HEK293 (cell line): ENCODE measurements at regions not wholly inside any gene's neighbourhood (a gene's known extent, or its start where the extent isn't known, plus 50 kb on each side); places are given as distances from the start of the nearest gene placed in this dataset.

Source experiments
- CTCF ChIA-PET: fragments of 350-600 bp; formaldehyde crosslinking; extraction: SDS; loops from one replicate; lab custom pipeline; 2021; ENCODE audit warnings: antibody characterized with exemption; lab: Yijun Ruan, JAX
- POLR2A ChIA-PET: fragments of 300-600 bp; formaldehyde crosslinking; extraction: SDS; loops from one replicate; lab custom pipeline; 2020; ENCODE audit warnings: antibody characterized with exemption, inconsistent platforms; lab: Yijun Ruan, JAX
- H3K27ac ChIP-seq: fragments of 200-500 bp; sonication (Bioruptor generic); 2 replicates; pipeline ENCODE4 v1.5.1; 2014; ENCODE audit warnings: low read depth, low read length, control low read depth, inconsistent platforms; ENCODE audit errors: extremely low read depth
- H3K36me3 ChIP-seq, 2 experiments: fragments of 200-500 bp in 1 of 2; sonication (Bioruptor generic) in 1 of 2; 1 replicate in 1 of 2; 2 replicates in 1 of 2; pipeline ENCODE4 v1.5.1; 2014 to 2017; ENCODE audit warnings: inconsistent platforms in 2 of 2, low read length in 2 of 2; ENCODE audit not compliant: control insufficient read depth in 2 of 2, insufficient read depth in 1 of 2
- H3K4me1 ChIP-seq: fragments of 200-500 bp; sonication (Bioruptor generic); 2 replicates; pipeline ENCODE4 v1.5.1; 2014; ENCODE audit warnings: mild to moderate bottlenecking, low read length, inconsistent platforms; ENCODE audit not compliant: control insufficient read depth, insufficient read depth
- H3K4me3 ChIP-seq: 2 replicates; pipeline ENCODE4 v1.5.1; 2011; ENCODE audit warnings: low read depth, mild to moderate bottlenecking, control low read depth, low read length, moderate library complexity
- H3K9me3 ChIP-seq: fragments of 200-500 bp; sonication (Bioruptor generic); 2 replicates; pipeline ENCODE4 v1.5.1; 2014; ENCODE audit warnings: low read depth, low read length, inconsistent platforms; ENCODE audit not compliant: control insufficient read depth, insufficient read depth
- HOXC10 ChIP-seq: sonication (generic); formaldehyde crosslinking; IDR thresholded peaks from 2 replicates; pipeline ENCODE4 v1.8.1; 2023; ENCODE audit warnings: mild to moderate bottlenecking, missing genetic modification reagents
- KLF16 ChIP-seq: fragments of 450-650 bp; formaldehyde crosslinking; IDR thresholded peaks from 2 replicates; pipeline ENCODE4 v1.5.1; 2017; ENCODE audit warnings: missing biosample characterization, missing genetic modification characterization
- SP2 ChIP-seq: fragments of 450-650 bp; formaldehyde crosslinking; IDR thresholded peaks from 2 replicates; pipeline ENCODE4 v1.5.1; 2016; ENCODE audit warnings: missing biosample characterization, missing genetic modification characterization
- TRIM28 ChIP-seq: IDR thresholded peaks from 2 replicates; pipeline ENCODE4 v1.6.1; 2011; ENCODE audit warnings: low read length, control low read depth, borderline replicate concordance
- YY1 ChIP-seq: fragments of 450-650 bp; formaldehyde crosslinking; IDR thresholded peaks from 2 replicates; pipeline ENCODE4 v1.5.1; 2018; ENCODE audit warnings: missing biosample characterization, missing genetic modification characterization
- ZBTB1 ChIP-seq: fragments of 450-650 bp; formaldehyde crosslinking; IDR thresholded peaks from 2 replicates; pipeline ENCODE4 v1.5.1; 2016; ENCODE audit warnings: missing biosample characterization, missing genetic modification characterization
- ZBTB49 ChIP-seq: fragments of 450-650 bp; formaldehyde crosslinking; IDR thresholded peaks from 2 replicates; pipeline ENCODE4 v1.5.1; 2016; ENCODE audit warnings: missing biosample characterization, missing genetic modification characterization, low read depth
- ZNF148 ChIP-seq: fragments of 450-650 bp; formaldehyde crosslinking; IDR thresholded peaks from 2 replicates; pipeline ENCODE4 v1.5.0; 2017; ENCODE audit warnings: missing biosample characterization, missing genetic modification characterization, borderline replicate concordance
- ZNF214 ChIP-seq: fragments of 450-650 bp; formaldehyde crosslinking; IDR thresholded peaks from 2 replicates; pipeline ENCODE4 v1.5.1; 2017; ENCODE audit warnings: missing biosample characterization, mild to moderate bottlenecking, missing genetic modification characterization, borderline replicate concordance
- ZNF248 ChIP-seq: fragments of 450-650 bp; formaldehyde crosslinking; IDR thresholded peaks from 2 replicates; pipeline ENCODE4 v1.5.1; 2017; ENCODE audit warnings: missing biosample characterization, missing genetic modification characterization
- ZNF280D ChIP-seq: fragments of 450-650 bp; formaldehyde crosslinking; IDR thresholded peaks from 2 replicates; pipeline ENCODE4 v1.5.1; 2016; ENCODE audit warnings: missing biosample characterization, missing genetic modification characterization
- ZNF449 ChIP-seq: fragments of 450-650 bp; formaldehyde crosslinking; IDR thresholded peaks from 2 replicates; pipeline ENCODE4 v1.5.1; 2017; ENCODE audit warnings: missing biosample characterization, mild to moderate bottlenecking, missing genetic modification characterization, moderate library complexity
- ZNF76 ChIP-seq: fragments of 450-650 bp; formaldehyde crosslinking; IDR thresholded peaks from 2 replicates; pipeline ENCODE4; 2016; ENCODE audit warnings: low read depth, missing biosample characterization, missing genetic modification characterization, borderline replicate concordance
- ZNF785 ChIP-seq: fragments of 450-650 bp; formaldehyde crosslinking; IDR thresholded peaks from 2 replicates; pipeline ENCODE4 v1.5.1; 2016; ENCODE audit warnings: missing biosample characterization, missing genetic modification characterization

- TF ChIP-seq ZNF148 (tag by site-specific recombination) (no peak), ZNF280D (tag by site-specific recombination) (no peak)
- TF ChIP-seq, all 188 proteins: peak for 0
Observed at GRCh38 chr2:123840016-123840415, 185.1 kb upstream of the CNTNAP5 start (continued).

- H3K4me3 ChIP-seq: no peak overlapping the region
- no peak for TF ChIP-seq ZBTB49 (tag by site-specific recombination)
- no peak for TF ChIP-seq HOXC10 (CRISPR knock-in tag)
- no peak for TF ChIP-seq ZNF785 (tag by site-specific recombination)
- no peak for TF ChIP-seq ZNF214 (tag by site-specific recombination)
- TF ChIP-seq TRIM28: no peak
- TF ChIP-seq ZBTB1 (tag by site-specific recombination): no peak
- no peak for TF ChIP-seq ZNF248 (tag by site-specific recombination)
- TF ChIP-seq SP2 (tag by site-specific recombination): no peak
- no peak for TF ChIP-seq KLF16
- TF ChIP-seq YY1 (tag by site-specific recombination): no peak
- no peak for TF ChIP-seq ZNF76 (tag by site-specific recombination)
- ChIA-PET CTCF (interaction anchor here (0.6 kb wide), 1 partner anchor 92 kb away, joined by 3 read pairs; no protein-coding TSS in a partner anchor), POLR2A (no interaction called here)
- no peak overlapping the region for H3K27ac ChIP-seq
- H3K4me1 ChIP-seq: no peaks in the 10 kb centered on the region
- no peaks in the 10 kb centered on the region for H3K36me3 ChIP-seq
- no peaks in the 10 kb centered on the region for H3K9me3 ChIP-seq
Observed at GRCh38 chr2:123840574-123840973, 184.5 kb upstream of the CNTNAP5 start.

GRCh38 chr2:123851281-123851680 lies 173.8 kb upstream of the CNTNAP5 start:
- ChIA-PET POLR2A (no interaction called here), CTCF (interaction anchor here (1.5 kb wide), 1 partner anchor 36 kb away, joined by 6 read pairs; no protein-coding TSS in a partner anchor)
- no peak overlapping the region for H3K4me3 ChIP-seq
- no peaks in the 10 kb centered on the region for H3K36me3 ChIP-seq
- H3K27ac ChIP-seq: no peak overlapping the region
- H3K9me3 ChIP-seq: no peaks in the 10 kb centered on the region
- TF ChIP-seq ZNF785 (tag by site-specific recombination) (no peak), ZNF449 (no peak)
- no peaks in the 10 kb centered on the region for H3K4me1 ChIP-seq
